GM19035 (cell line): ENCODE measurements at regions not wholly inside any gene's neighbourhood (a gene's known extent, or its start where the extent isn't known, plus 50 kb on each side); places are given as distances from the start of the nearest gene placed in this dataset.

Experiments
- ATAC-seq: cut with Tn5 transposase; IDR thresholded peaks from one replicate; pipeline ENCODE4 v1.9.1; 2021; ENCODE audit not compliant: unreplicated experiment

GRCh38 chr11:116643521-116643920 is 129.3 kb downstream of the BUD13 start:
- no peak for ATAC-seq

- no peak for ATAC-seq
Observed at GRCh38 chr11:116642902-116643301, 129.9 kb downstream of the BUD13 start.

- no peak for ATAC-seq
Observed at GRCh38 chr11:116642481-116642880, 130.3 kb downstream of the BUD13 start.

- no peak for ATAC-seq
Observed at GRCh38 chr11:116641561-116642045, 131.2 kb downstream of the BUD13 start.

- ATAC-seq: no peak
Observed at GRCh38 chr11:116640641-116641402, 132.0 kb downstream of the BUD13 start.

- ATAC-seq: no peak
Observed at GRCh38 chr11:116638463-116638862, 134.3 kb downstream of the BUD13 start.

GRCh38 chr11:116637766-116638165 is 135.0 kb downstream of the BUD13 start:
- no peak for ATAC-seq

- ATAC-seq: no peak
Observed at GRCh38 chr11:116636341-116636929, 136.4 kb downstream of the BUD13 start.

- no peak for ATAC-seq
Observed at GRCh38 chr11:116631201-116631600, 141.6 kb downstream of the BUD13 start.

- no peak for ATAC-seq
Observed at GRCh38 chr11:116618461-116618860, 154.3 kb downstream of the BUD13 start.

- no peak for ATAC-seq
Observed at GRCh38 chr11:116615211-116615865, 157.4 kb downstream of the BUD13 start.

GRCh38 chr11:116614306-116615210 is 158.2 kb downstream of the BUD13 start:
- no peak for ATAC-seq

- no peak for ATAC-seq
Observed at GRCh38 chr11:116613206-116613875, 159.4 kb downstream of the BUD13 start.

- ATAC-seq: no peak
Observed at GRCh38 chr11:116611998-116612620, 160.7 kb downstream of the BUD13 start.

- no peak for ATAC-seq
Observed at GRCh38 chr11:116610190-116610589, 162.6 kb downstream of the BUD13 start.

- no peak for ATAC-seq
Observed at GRCh38 chr11:116607027-116607426, 165.8 kb downstream of the BUD13 start.

GRCh38 chr11:116605543-116606459 is 167.0 kb downstream of the BUD13 start:
- no peak for ATAC-seq

GRCh38 chr11:116603728-116604323 is 169.0 kb downstream of the BUD13 start:
- ATAC-seq: no peak

- ATAC-seq: no peak
Observed at GRCh38 chr11:116602637-116602942, 170.2 kb downstream of the BUD13 start.
